NOMO-1 (cell line): ENCODE measurements at regions not wholly inside any gene's neighbourhood (a gene's known extent, or its start where the extent isn't known, plus 50 kb on each side); places are given as distances from the start of the nearest gene placed in this dataset.
"Not testable (repeated sequence)": the region's sequence is repeated elsewhere in the genome, so short reads cannot be mapped to it uniquely, and the experiment has no call there.

Experiments
- DNase-seq, 2 experiments: peaks; one replicate each; lab custom pipeline; 2025; ENCODE audit not compliant: unreplicated experiment in 2 of 2; lab: John Stamatoyannopoulos, UW

DNA sequence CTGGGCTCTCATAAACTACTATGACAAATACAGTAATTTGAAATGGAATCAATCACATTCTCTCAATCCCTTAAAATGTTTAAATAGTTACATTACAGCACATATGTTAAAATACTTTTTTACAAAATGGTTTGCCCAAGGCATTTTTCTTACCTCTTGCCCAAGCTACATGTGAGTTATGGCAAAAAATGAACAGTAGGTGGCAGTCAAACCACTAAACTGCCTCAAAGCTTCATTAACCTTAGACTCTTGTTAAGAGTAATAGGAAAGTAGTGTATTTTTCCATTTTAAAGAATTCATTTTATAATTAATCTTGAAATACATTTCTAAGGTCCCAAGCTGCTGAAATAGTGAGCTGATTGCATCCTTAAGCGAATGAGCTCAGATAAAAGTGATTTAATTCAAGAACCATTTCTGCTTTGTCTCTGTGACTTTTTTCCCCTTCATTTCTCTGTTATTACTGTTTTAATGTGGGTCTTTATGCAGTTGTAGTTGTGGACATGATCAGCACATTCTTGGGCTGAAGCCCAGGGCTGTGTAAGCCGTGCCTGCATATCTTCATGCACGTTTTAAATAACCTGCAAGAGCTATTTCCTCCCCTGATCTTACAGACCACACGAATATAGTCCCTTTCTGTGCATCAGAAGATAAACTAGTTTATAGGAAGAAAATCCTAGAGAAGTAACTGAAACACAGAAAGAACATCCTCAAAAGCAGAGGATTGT, 311.8 kb downstream of the LNPK start:
- DNase-seq = peak; percentile 19 to 54

DNA sequence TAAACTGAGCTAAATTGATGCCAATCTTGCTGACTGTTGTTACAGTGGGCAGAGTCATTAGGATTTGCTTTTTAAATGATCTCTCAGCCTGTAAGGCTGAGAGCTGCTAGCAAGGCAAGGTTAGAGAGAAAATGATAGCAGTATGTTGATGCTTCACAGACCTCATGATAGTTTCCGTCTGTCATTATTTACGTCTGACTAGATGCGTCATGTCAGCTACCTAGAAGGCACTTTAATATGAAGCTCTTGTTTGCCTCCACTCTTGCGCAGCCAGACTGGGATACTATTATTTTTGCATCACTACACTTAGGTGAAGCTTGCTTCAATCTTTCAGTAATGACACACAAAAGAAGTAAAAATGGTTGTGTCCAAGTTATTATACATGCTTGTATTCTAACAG, 313.8 kb downstream of the LNPK start:
- no peak for DNase-seq

DNA sequence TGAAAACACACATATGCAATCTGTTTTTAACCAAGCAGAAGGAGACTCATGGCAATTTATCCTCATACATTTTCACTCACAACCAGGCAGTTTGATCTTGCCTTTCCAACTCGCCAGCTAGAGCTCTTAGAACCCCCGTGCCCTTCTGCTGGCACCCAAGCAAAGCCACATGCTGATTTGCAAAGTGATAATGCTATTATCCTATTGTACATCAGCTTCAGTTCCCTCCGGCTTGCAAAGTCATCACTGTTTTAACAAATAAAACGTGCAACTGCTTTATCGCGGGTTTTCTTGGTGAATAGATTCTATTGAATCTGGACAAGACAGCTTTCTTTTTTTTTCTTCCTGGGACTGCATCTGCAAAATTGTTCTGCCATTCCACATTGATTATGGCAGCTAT, 314.6 kb downstream of the LNPK start:
- DNase-seq = no peak

DNA sequence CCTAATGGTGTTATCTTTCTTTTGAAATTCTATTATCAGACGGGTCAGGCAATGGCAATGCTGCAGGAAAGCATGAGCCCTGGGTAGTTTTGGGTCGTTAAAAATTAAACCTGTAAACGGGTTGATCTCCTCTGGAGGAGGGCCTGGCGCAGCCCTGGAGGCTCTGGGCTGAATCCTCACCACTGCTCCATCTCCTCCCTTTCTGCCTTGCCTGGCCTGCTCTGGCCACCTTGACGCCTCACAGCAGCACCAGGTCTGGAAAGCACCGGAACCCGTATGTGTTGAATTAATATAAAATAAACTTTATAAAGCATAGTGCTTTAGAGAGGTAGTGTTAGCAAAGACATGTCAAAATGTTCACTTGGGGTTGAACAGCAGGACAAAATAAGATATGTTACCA, 316.1 kb downstream of the LNPK start:
- no peak for DNase-seq

DNA sequence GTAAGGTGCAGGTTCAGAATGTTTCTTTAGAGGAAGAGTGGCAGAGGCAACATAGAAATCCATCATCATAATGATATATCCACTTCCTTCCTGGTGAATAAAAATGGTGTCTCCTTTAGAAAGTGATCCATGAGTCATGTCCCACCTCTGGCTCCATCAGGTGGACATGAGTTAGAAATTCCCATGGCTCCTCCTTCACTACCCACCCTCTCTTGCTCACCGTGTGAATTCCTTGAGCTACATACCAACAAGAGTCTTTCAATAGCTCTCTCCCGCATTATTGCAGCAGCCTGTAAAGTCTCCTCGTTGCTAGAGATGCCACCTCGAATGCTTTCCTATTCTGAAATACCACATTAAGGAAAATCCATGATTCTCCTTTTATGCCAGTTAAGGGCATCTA, 317.6 kb downstream of the LNPK start:
- DNase-seq = no peak

DNA sequence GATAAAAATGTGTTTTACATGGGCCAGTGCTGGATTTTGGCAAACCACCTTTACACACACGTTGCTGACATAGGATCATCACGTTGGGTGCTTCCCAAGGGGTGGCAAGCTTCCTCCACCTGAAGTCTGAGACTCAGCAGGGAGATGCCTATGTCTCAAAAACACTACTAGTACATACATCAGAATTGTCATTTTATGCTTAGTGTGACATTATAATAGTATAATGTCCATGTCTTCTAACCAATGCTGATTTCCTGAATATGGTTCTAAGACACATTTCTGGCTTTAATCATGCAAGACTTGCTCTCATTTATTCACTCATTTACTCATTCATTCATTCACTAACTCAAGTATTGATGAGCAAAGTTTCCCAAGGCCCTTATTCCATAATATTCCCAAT, 322.3 kb downstream of the LNPK start:
- no peak for DNase-seq

DNA sequence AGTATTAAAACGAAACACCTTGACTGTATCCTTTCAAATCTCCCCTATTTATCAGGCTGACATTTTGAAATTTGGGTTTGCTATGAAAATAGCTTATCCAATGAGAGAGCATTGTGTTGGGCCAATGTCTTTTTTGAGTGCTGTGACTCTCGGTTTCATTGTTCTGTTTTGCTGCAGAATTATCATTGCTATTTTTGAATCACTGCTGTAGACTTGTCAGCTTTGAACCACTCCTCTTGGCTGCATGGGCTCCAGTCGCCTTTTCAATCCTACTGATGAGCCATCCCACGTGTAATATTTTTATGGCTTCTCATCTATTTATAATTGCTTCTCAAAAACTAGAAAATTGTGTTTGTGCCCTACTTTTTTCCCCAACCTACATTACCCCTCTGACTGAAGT, 322.8 kb downstream of the LNPK start:
- no peak for DNase-seq

DNA sequence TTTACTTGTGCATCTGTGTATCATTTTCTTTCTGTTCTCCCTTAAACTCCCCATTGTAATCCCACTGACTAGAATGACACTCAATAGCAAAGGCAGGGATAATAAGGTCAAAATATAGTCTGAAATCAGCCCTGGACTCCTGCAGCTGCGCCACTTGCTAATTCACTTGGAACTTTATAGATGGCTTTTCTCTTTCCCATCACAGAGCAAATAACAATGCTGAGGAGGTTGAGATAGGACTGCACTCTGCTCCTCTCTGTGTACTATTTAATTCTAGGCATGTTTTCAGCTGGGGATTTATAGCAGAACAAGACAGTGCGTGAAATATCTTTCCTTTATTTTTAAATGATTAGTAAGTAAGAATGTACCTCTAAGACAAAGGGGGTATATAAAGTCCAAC, 324.2 kb downstream of the LNPK start:
- no peak for DNase-seq

DNA sequence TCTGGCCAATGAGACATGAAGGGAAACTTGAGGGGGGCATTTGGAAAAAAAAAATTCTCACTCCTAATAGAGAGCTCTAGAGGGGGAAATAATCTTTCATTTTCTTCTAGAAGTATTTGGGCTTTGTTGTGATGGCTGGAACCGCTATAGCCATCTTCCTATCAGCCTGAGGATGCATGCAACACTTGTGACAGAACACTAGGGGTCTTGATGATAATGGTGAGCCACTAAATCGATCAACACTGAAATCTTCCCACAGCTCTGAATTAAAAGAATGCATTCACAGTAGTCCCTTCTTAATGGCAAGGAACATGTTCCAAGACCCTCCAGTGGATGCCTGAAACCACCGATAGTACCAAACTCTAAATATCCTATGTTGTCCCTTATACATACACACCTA, 325.3 kb downstream of the LNPK start:
- DNase-seq = no peak

DNA sequence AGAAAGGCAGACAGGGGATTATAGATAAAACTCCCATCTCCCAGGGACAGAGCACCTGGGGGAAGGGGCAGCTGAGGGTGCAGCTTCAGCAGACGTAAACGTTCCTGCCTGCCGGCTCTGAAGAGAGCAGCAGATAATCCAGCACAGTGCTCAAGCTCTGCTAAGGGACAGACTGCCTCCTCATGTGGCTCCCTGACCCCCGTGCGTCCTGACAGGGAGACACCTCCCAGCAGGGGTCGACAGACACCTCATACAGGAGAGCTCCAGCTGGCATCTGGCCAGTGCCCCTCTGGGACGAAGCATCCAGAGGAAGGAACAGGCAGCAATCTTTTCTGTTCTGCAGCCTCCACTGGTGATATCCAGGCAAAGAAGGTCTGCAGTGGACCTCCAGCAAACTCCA, 333.3 kb downstream of the LNPK start:
- DNase-seq = not testable (repeated sequence)

DNA sequence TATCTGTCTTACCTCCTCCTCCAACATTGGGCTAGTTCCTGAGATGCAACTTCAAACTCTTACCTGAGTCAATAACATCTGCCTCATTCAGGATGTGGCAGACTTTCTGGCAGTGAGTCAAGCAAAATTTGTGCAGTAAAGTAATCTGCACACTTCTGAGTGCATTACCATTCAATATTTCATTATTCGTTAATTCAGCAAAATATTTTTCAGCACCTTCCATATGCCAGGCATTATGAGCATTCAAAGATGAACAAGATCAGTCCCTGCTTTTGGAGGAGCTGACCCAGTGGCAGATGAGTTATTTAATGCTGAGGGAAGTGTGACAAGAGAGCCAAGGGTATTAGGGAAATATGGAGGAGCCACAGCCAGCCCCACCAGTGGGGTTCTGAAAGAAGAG, 339.7 kb downstream of the LNPK start:
- DNase-seq = no peak

DNA sequence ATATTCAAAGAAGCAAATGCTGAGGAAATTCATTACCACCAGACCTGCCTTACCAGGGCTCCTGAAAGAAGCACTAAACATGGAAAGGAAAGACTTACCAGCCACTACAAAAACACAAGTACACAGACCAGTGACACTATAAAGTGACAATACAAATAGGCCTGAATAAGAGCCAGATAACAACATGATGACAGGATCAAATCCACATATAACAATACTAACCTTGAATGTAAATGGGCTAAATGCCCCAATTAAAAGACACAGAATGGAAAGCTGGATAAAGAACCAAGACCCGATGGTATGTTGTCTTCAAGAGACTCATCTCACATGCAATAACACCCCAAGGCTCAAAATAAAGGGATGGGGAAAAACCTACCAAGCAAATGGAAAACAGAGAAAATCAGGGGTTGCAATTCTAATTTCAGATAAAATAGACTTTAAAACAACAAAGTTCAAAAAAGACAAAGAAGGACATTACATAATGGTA, 353.4 kb downstream of the LNPK start:
- DNase-seq = no peak

DNA sequence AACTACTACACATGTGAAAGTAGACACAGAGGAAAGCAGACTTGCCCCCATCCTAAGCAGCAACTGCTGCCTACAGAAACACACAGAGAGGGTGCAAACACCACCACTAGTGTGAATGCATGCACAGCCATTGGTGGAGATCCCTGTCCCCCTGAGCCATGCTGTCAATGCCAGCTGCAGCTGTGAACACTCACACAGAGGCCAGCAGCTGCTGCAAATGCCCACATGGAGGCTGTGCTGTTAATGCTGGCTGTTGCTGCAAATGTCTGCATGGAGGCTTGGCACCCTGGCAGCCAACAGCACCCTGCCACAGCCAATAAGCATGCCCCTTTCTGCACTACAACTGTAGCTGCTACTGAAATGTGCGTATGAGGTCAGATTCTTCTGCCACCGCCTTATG, 355.0 kb downstream of the LNPK start:
- DNase-seq = no peak

DNA sequence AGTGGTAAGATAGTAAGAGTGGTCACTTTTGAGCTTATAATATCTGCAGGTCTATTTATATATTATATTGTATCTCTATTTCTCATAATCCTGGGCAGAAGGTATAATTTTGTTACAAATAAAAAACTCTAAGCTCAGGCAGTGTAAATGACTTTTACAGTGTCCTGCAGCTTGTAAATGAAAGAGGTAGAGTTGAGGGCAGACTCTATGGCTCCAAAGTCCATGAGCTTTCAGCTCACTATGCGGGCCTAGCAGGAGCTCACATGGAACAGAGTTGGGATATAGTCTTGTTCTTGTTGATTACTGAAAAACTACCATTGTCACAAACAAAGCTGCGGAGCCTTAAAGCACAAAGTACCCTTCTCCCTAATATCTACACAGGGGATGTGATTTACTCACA, 361.4 kb downstream of the LNPK start:
- no peak for DNase-seq

DNA sequence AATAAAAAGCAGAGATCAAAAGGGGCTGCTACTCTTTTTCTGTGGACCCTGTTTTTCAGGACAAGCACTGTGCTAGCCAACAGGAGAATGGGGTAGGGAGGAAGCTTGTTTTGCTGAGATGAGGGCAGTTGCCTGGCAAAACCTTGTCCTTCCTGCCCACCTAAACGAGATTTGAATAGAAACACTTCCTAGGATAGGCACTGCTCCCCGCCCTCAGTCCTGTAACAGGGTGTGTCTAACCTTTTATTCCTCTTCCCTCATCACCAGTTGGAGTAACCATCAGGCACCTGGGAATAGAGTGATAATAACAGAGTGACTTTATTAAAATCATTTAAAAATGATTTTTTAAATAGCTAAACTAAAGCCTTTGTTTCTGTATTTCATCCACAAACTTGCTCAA, 368.8 kb downstream of the LNPK start:
- DNase-seq = no peak

DNA sequence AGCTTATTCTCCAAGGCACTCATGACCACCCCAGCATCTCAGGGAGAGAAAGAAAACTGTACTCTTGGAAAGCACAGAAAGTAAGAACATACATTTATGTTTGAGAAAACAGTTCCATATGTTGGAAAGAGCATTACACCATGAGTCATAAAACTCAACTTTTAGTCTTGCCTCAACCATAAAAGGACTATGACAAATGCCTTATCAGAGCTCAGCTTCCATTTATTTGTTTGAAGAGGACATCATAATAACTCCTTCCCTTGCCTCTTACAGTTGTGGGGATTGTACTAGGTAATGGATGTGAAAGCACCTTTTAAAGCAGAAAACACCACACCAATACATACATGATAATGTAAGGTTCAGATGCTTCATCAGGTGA, 370.8 kb downstream of the LNPK start:
- DNase-seq = no peak

DNA sequence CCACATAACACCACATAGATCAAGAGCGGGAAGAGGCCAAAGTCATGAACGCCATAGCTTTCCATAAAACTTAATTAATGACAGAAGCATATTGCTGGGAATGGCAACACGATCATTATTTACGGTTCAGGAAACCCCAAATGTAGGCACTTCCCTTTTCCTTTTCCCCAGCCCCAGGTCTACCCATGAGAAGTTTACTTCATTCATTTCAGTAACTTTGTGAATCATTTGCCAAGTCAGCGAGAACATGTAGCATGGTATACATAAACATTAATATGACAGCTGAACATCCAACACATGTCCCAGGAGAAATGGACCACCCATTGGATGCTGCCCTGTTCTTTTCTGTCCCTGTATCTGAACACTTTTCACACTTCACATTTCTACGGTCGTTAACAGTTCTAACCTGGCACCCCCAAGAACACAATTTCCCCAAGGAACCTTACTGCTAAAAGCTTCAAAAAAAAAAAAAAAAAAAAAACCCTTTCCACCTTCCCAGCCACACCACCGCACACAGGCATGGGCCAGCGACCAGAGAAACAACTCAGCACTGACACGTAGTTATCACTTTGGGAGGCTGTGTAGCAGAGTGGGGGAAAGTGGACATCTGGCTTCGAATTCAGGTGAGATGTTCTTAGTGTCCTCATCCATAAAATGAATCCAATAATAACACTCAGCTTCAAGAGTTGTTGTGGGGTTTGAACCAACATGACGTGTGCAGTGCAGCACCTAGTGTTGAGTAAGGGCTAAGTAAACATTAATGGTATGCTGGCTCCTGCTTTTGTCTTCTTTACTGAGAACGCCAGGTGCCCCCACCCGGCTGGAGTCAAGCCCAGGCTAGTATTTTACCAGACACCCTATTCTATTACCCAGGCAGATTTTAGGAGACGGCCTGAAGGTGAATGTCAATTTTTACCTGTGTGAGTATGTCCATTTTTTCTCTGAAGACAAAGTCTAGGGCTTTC, 371.5 kb downstream of the LNPK start:
- DNase-seq = peak; percentile 20 to 30

DNA sequence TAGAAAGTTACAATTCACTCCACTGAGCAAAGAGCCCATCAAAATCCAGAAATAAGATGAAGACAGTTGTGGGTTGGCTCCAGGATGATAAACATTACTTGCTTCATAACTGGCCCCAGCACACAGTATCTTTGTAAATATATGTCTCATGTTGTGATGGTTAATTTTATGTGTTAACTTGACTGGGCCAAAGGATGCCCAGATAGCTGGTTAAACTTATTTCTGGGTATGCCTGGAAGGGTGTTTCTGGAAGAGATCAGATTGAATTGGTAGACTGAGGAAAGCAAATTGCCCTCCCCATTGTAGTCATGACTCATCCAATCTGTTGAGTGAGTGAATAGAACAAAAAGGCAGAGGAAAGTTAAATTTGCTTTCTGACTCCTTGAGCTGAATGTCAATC, 373.8 kb downstream of the LNPK start:
- no peak for DNase-seq

DNA sequence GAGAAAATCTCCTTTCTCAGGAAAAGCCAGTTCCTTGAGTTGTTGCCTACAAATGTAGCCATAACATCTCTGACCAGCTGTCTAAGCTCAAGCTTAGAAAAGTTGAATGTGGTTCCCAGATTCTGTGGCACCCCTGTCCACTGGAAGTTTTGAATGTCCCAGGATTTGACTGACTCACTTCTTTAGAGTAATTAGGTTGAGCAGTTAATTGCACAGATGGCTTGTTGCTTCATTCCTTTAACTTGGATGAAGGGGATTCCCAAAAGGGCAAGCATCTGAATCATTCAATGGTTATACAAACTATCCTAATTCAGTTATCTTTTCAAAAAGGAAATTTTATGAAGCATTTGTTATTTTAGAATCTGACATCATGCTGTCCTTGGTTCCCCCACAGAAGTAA, 374.7 kb downstream of the LNPK start:
- no peak for DNase-seq

DNA sequence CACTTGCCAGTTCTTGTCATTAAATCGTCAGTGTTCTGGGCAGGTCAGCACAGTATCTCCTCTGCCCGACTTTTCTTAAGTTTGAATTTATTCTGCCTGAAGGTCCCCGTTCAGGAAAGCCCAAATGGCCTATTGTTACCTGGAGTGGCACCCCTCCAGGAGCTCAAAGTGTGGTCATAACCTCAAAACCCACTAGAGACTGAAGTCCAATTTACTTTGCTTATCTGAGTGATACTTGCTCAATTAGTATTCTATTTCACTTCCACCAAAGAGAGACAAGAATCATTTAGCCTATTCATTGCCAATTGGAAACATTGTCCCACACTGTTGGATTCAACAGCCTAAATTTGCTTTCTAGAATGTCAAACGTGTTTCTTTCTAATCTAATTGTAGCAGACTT, 375.3 kb downstream of the LNPK start:
- DNase-seq = no peak

DNA sequence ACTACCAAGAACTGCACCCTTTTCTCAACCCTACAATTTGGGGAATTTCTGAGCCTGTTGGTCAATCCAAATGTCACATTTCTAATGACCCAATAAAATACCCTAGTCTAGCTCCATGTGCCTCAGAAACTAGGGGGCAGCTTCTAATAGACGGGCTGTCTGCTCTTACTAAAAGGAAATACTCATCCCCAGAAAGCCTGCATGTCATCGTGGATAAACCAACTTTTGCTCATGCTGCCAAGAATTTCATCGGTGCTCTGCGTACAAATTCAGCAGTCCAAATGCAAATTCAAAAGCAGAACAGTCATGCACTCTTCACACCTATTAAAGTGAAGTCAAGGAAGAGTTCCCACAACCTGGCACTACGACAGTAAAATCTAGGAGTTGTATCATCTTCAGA, 377.3 kb downstream of the LNPK start:
- DNase-seq = no peak

DNA sequence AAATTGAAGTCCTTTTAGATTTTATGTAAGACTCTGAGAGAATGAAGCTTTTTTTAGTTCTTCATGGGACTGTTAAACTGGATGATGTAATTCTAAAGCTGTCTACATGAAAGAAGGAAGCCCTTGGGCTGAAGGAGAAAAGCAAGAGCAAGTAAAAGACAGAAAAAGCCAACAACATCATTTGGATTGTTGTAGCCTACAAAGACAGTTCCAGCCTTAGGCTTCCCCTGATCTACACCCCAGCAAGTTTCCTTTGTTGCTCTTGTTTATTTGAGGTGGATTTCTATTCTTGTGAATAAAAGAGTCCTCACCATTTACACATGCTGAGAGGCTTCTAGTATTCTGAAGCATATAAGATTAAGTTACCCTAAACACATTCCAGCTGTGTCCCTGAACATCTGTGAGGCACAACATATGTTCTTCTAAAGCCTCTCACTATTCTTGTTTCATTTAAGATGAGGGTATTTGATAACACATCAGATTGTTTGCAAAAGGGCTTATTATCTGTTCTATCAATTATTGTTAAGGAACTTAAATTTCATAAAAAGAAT, 377.8 kb downstream of the LNPK start:
- DNase-seq = peak; percentile 34 to 39
